Heart right ventricle (tissue), 16 donors: ENCODE measurements at regions not wholly inside any gene's neighbourhood (a gene's known extent, or its start where the extent isn't known, plus 50 kb on each side); places are given as distances from the start of the nearest gene placed in this dataset.

Experiments
- ATAC-seq, 8 donors: fragments of 200-7000 bp; cut with Tn5 transposase; one replicate each; pipeline ENCODE4 v1.9.1; 2020; ENCODE audit warnings: mild to moderate bottlenecking in 8 of 8, moderate library complexity in 8 of 8, moderate number of reproducible peaks in 1 of 8
- DNase-seq, 2 donors: peaks; one replicate each; pipeline ENCODE4 v3.0.0-alpha.2; 2020
- H3K27ac ChIP-seq, 10 donors: fragments of 200-600 bp; sonication (generic) in 2 of 10; one replicate each; pipeline versions ENCODE4 v1.5.0 to v1.8.0; 2020 to 2022; ENCODE audit warnings: mild to moderate bottlenecking in 3 of 10
- H3K27me3 ChIP-seq, 7 donors: fragments of 200-600 bp; one replicate each; pipeline ENCODE4 v1.8.0; 2021 to 2022; ENCODE audit warnings: mild to moderate bottlenecking in 2 of 7
- H3K36me3 ChIP-seq, 9 donors: fragments of 200-600 bp; sonication (generic) in 1 of 9; one replicate each; pipeline versions ENCODE4 v1.5.0 to v1.8.0; 2020 to 2022; ENCODE audit warnings: mild to moderate bottlenecking in 2 of 9
- H3K4me1 ChIP-seq, 9 donors: fragments of 200-600 bp; sonication (generic) in 1 of 9; one replicate each; pipeline versions ENCODE4 v1.5.0 to v1.8.0; 2020 to 2022; ENCODE audit warnings: mild to moderate bottlenecking in 4 of 9
- H3K4me3 ChIP-seq, 10 donors: fragments of 200-600 bp; sonication (generic) in 2 of 10; one replicate each; pipeline versions ENCODE4 v1.5.0 to v1.8.0; 2020 to 2022; ENCODE audit warnings: mild to moderate bottlenecking in 7 of 10, moderate library complexity in 2 of 10
- H3K9me3 ChIP-seq, 11 donors: fragments of 200-600 bp in 10 of 11; sonication (generic) in 2 of 11; one replicate each; pipeline versions ENCODE4 v1.5.0 to v1.8.0; 2013 to 2022; ENCODE audit warnings: mild to moderate bottlenecking in 2 of 11, control low read depth in 1 of 11, moderate library complexity in 1 of 11
- WGBS, 2 donors: extraction: QIAGEN DNeasy Blood & Tissue Kit; methylation state at CpG; one replicate each; pipeline ENCODE4 v1.1.7; 2013; ENCODE audit warnings: inconsistent platforms in 1 of 2; 5-methylcytosine and 5-hydroxymethylcytosine counted together
- intact Hi-C, 10 donors: fragments of 100-400 bp; cut with DNase I; formaldehyde crosslinking; loops; one replicate each; pipeline versions ENCODE4 v1.11.1 to v1.14.2; 2022
- TF ChIP-seq, protein P1 (sequence below), 9 donors: fragments of 200-600 bp; sonication (generic) in 2 of 9; IDR thresholded peaks; one replicate each; pipeline versions ENCODE4 v1.5.0 to v1.8.0; 2021 to 2022; ENCODE audit warnings: antibody characterized with exemption in 9 of 9, mild to moderate bottlenecking in 5 of 9, moderate library complexity in 1 of 9
- donor health status: Arrhythmogenic right ventricular cardiomyopathy.
- donor health status: ischemic (EF 13 %, LVEDD 7.1; RV severe dilation, severe dysfunction).
- donor health status: healthy with polysubstance abuse.
- donor health status: DM: no; HTN: yes; CAD: no.
- donor health status: DM: no; HTN: no; CAD: no.
- donor health status: ischemic (EF 25% LVEDD 6.9; RV normal size, moderate dysfunction).
- donor health status: ischemic (EF 25% LVEDD 5.7; RV mildly dilated, moderate dysfunction).
- donor health status: healthy.
- donor health status: DM: yes; HTN: yes; CAD: no.
- donor health status: Ischemic cardiomyopathy.
- donor health status: ischemic (EF 35%, LVEDD 5.7; RV mildly dilated, moderate dysfunction).
- donor health status: nonischemic (EF 11% LVEDD 7.7; RV severe dilation, severe dysfunction).
- donor health status: DM: yes; HTN: yes; CAD: no.
- donor health status: PGD.
- donor health status: ischemic (EF 29% LVEDD 5.4; RV normal size, mild dysfunction).
- donor health status: nonischemic (EF 23%, LVEDD 6.1; RV moderate dilation, normal function).

GRCh38 chr14:58875613-58876012, 237.9 kb downstream of the DACT1 start:
- Histone ChIP-seq H3K27me3 (no peaks in the 10 kb centered on the region), H3K27ac (no peak overlapping the region), H3K4me3 (no peak overlapping the region), H3K4me1 (no peaks in the 10 kb centered on the region), H3K9me3 (no peaks in the 10 kb centered on the region), H3K36me3 (no peaks in the 10 kb centered on the region)
- ATAC-seq (no peak), DNase-seq (no peak)
- intact Hi-C loops = no loop called here
- 47 to 53% methylated on average over 1 of the region's 1 CpG for WGBS, 2 donors
- TF ChIP-seq, protein P1, sequence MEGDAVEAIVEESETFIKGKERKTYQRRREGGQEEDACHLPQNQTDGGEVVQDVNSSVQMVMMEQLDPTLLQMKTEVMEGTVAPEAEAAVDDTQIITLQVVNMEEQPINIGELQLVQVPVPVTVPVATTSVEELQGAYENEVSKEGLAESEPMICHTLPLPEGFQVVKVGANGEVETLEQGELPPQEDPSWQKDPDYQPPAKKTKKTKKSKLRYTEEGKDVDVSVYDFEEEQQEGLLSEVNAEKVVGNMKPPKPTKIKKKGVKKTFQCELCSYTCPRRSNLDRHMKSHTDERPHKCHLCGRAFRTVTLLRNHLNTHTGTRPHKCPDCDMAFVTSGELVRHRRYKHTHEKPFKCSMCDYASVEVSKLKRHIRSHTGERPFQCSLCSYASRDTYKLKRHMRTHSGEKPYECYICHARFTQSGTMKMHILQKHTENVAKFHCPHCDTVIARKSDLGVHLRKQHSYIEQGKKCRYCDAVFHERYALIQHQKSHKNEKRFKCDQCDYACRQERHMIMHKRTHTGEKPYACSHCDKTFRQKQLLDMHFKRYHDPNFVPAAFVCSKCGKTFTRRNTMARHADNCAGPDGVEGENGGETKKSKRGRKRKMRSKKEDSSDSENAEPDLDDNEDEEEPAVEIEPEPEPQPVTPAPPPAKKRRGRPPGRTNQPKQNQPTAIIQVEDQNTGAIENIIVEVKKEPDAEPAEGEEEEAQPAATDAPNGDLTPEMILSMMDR (IDR thresholded peaks at IDR 0.05) = no peak

DNA sequence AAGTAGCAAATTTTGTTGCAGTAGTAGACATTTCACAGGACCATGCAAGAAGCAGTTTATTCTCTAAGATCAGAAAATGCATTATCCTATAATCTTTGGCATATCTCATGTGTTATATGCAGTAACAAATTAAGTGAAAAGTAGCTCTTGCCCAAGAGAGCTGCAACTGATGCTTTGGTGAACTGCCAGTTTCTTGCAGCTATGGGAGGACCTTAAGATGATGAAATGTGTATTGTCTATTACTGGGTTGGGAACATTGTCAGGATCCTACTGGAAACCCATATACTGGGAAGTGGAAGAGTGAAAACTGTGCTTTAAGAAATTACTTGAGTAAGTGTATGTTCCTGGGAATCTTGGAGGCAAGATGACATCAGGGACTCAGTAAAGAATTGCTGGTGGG, 238.8 kb downstream of the DACT1 start:
- intact Hi-C loops = no loop called here
- no peaks in the 10 kb centered on the region for H3K9me3 ChIP-seq
- H3K27me3 ChIP-seq = no peaks in the 10 kb centered on the region
- no peaks in the 10 kb centered on the region for H3K36me3 ChIP-seq
- H3K27ac ChIP-seq = no peak overlapping the region
- H3K4me1 ChIP-seq = no peaks in the 10 kb centered on the region
- TF ChIP-seq, protein P1 (IDR thresholded peaks at IDR 0.05) = no peak
- ATAC-seq (no peak), DNase-seq (no peak)
- no peak overlapping the region for H3K4me3 ChIP-seq

DNA sequence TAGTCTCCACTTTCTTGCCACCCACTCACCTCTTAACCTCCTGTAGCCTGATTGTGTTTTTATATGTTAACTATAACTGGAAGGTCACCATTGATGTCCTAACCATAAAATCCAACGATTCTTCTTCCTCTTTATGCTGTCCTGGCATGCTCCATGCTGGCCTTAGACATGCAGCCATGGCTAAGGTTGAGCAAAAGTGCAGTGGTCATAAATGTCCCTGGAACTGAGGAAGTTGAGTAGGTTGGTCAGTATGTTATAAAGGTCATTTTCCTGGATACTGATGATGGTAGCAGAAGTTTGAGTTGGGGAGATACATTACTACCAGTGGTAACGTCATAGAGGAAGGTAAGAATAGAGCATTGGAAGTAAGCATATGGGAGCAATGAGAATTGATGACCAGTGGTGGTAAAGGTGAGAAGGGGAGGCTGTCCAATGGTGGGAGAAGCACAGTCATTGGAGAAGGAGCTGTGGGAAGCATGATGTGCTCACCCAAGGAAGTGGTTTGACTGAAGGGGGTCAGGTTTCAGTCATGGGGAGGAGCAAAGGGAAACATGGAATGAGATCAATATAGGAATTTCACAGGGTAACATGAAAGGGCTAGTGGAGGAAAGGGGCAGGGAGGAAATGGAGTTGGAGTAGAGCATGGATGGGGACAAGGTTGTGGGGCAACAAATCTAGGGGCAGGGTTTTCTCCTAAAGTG, 240.8 kb downstream of the DACT1 start:
- WGBS, 2 donors = 79 to 81% methylated on average over 2 of the region's 2 CpGs
- peaks cover 0 to 5% (median 0%) of the 10 kb centered on the region in 9 donors for H3K4me1 ChIP-seq
- H3K4me3 ChIP-seq = no peak overlapping the region
- H3K9me3 ChIP-seq = no peaks in the 10 kb centered on the region
- H3K27ac ChIP-seq = no peak overlapping the region
- no peaks in the 10 kb centered on the region for H3K27me3 ChIP-seq
- DNase-seq (no peak), ATAC-seq (no peak)
- intact Hi-C loops = no loop called here
- no peaks in the 10 kb centered on the region for H3K36me3 ChIP-seq
- TF ChIP-seq, protein P1 (IDR thresholded peaks at IDR 0.05) = no peak

GRCh38 chr14:58881433-58881832, 243.7 kb downstream of the DACT1 start:
- Histone ChIP-seq H3K9me3 (no peaks in the 10 kb centered on the region), H3K27me3 (no peaks in the 10 kb centered on the region), H3K4me3 (no peak overlapping the region), H3K4me1 (peaks cover 0 to 5% (median 0%) of the 10 kb centered on the region in 9 donors), H3K27ac (no peak overlapping the region), H3K36me3 (no peaks in the 10 kb centered on the region)
- intact Hi-C loops = no loop called here
- DNase-seq (no peak), ATAC-seq (no peak)
- WGBS, 2 donors = 85 to 89% methylated on average over 1 of the region's 1 CpG
- TF ChIP-seq, protein P1 (IDR thresholded peaks at IDR 0.05) = no peak
